Epithelial cell of prostate (primary cell): ENCODE measurements at regions not wholly inside any gene's neighbourhood (a gene's known extent, or its start where the extent isn't known, plus 50 kb on each side); places are given as distances from the start of the nearest gene placed in this dataset.

ENCODE experiments used
- DNase-seq: peaks from one replicate; pipeline ENCODE4 v3.0.0-alpha.2; 2011; ENCODE audit warnings: low read depth, low spot score
- H3K27ac ChIP-seq: fragments of 450-650 bp; 2 replicates; pipeline ENCODE4 v1.5.1; 2017; ENCODE audit warnings: mild to moderate bottlenecking

DNA sequence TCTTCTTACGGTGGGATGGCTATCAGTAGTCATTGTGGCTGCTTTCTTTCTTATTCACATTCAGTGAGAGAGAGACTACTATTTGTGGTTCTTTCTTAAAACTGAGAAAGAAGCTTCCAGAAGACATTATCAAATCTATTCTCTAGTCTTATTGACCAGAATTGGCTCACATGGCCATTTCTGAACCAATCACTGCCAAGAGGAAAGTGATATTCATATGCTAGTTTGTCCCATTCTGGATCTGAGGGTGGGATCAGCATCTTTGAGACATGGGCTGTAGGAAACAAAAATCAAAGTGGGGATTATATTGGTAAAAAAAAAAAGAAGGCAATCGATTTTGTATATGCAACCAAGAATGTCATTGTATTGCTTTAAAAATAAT is 106.4 kb upstream of the RASGRP1 start:
- H3K27ac ChIP-seq, result no peak overlapping the region

DNA sequence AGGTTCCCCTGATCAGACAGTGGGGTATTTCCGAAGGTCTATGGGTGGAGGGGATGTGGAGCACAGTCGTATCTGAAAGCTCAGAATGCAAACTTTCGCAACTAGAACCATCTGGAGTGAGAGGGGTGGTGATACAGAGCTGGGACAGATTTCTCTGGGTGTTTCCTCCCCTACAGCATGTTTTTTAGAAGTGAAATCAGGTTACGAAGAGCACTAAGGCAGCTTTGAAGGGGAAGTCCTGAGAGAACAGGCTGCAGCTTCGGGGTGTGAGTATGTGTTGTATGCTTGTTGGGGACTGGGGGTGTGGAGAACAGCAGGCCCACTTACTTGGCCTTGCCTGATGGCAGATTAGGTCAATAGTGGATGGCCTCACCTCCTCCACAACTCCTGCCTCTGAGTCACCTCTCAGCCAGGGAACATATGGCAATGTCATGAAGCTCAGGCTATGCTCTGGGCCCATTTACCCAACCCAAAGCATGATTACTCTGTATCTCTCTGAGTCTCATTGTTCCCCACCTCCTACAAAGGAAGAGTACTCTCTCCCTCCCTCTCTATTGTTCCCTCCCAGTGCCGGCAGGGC is 107.2 kb upstream of the RASGRP1 start:
- no peak for DNase-seq
- H3K27ac ChIP-seq, result no peak overlapping the region

More for the DNA sequence above, 106.4 kb upstream of the RASGRP1 start:
- no peak for DNase-seq

DNA sequence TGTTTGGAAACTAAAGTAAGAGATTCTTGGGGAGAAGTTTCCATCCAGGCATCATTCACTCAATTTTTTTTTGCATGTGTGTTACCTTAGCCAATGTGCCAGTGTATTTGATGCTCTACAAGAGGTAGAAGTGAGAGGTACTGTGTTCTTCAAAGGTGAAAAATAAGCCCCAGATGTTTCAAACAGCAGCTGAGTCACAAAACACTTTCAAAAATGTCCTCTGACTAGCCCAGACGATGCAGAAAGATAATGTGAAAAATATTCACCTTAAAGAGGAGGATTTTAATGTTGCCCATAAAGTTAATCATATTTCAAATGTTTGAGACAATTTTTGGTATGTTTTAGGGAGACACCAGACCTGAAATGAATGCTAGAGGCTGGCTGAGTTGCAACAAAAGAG is 107.7 kb upstream of the RASGRP1 start:
- no peak overlapping the region for H3K27ac ChIP-seq

DNA sequence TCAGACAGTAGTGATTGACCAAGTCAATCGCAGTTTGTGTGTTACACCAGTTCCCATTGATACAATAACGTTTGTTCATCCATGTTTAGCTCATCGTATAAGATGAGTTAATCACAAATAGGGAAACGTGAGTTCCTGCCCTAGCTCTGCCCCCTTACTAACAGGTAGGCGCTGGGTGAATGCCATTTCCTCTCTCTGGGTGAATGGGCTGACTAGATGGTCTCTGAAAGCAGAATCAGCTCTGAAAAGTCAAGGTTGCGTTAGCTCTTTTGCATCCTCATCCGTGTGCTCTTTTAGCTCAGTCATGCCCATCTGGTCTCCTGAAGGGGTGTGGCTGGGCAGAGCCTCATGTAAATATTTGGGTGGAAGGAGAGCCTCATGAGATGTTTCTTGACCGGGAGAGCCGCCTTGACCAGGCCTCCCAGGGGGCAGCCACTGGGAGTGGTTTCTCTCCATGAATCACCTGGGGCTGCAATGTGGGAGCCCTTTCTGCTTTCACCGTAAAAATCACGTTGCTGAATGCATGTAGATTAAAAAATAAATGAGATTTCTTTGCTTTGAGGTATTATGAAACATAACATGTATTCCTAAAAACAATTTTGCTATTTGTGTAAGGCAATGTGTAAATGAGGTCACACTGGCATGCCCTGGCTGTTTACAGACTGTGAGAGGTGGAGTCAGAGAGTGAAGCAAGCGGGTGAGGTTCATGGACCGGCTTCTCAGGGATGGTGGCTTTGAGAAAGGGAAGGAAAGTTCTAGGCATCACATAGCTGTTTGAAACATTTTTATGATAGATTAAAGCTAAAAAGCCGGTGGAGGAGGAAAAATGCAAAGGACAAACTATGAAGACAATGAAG is 108.4 kb upstream of the RASGRP1 start:
- H3K27ac ChIP-seq, result no peak overlapping the region
- DNase-seq, result no peak

More for the DNA sequence above, 107.7 kb upstream of the RASGRP1 start:
- no peak for DNase-seq

DNA sequence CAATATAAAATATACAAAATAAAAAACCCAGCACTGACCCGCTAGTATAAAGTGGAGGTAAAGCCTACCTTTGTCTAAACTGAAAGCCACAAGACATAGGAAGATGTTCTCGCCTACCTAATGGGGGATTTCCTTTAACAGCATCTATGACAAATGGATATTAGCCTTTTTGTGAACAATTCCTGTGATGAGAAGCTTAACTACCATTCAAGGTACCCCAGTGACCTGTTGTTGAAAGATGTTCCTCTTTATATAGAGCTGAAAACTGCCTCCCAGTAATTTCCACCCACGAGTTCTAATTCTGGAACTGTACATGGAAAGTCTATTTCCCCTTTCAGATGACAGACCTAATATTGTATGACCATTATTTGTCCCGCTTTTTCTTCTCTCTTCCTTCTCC is 109.8 kb upstream of the RASGRP1 start:
- H3K27ac ChIP-seq, result no peak overlapping the region
- DNase-seq, result no peak

DNA sequence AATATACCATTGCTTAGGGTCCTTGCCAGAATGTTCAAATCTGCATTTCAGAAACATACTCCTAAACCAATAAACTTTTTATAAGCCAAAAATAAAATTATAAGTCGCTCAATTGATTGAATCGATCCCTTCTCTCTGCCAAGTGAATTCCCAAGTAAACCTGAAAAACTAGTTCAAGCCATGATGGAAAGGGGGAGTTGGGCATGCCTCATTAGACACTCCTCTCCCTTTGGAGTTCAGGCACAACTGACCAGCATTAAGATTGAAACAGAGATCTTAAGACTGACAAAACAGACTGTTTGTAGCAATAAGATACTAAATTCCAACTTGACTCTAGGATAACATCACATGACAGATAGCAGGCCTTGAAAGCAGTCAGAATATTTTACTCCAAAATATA is 113.7 kb upstream of the RASGRP1 start:
- no peak for DNase-seq
- no peak overlapping the region for H3K27ac ChIP-seq

DNA sequence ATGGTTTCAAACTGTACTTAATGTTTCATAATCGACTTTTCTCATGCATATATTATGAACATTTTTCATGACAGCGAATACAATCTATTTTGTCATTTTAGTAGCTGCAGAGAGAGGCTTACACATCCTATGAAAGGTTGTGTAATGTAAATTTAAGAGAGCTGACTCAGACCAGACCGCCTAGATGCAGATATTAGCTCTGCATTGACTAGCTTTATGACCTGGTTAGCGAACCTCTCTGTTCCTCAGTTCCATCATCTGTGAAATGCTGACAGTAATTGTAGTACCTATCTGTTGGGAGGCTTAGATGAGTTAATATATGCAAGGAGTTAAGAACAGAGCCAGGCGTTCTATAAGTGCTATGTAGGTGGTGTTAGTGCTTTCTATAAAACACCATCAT is 116.2 kb upstream of the RASGRP1 start:
- no peak for DNase-seq
- H3K27ac ChIP-seq, result no peak overlapping the region

DNA sequence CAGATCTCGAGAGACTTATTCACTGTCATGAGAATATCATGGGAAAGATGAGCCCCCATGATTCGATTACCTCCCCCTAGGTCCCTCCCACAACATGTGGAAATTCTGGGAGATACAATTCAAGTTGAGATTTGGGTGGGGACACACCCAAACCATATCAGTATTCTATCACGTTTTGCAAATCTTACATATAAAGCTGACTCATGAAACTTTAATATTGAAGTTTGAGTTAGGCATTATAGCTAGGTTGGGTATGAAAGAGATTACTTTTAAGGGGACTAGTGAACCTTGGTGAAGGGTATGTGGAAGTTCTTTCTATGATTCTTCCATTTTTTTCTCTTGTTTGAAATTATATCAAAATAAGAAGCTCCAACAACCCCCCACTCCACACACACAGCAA is 117.7 kb upstream of the RASGRP1 start:
- DNase-seq, result no peak
- no peak overlapping the region for H3K27ac ChIP-seq

DNA sequence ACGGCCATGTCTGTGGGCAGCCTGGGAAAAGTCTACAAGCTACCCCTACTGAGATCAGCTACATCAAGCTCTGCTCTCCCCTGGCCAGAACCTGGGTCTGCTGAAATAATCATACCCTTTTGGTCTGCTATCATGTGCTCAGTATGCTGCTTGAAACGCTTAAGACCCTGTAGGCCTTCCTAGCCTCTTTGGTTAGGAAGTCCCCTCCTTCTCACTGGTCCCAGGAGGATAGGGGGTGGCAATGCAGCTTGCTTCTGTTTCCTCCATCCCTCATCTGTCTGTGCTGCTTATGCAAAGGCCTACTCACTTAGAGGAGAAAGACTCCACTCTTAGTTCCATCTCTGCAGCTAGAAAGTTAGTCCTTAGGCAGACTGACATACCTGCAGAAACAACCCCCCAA is 118.2 kb upstream of the RASGRP1 start:
- DNase-seq, result no peak
- no peak overlapping the region for H3K27ac ChIP-seq

DNA sequence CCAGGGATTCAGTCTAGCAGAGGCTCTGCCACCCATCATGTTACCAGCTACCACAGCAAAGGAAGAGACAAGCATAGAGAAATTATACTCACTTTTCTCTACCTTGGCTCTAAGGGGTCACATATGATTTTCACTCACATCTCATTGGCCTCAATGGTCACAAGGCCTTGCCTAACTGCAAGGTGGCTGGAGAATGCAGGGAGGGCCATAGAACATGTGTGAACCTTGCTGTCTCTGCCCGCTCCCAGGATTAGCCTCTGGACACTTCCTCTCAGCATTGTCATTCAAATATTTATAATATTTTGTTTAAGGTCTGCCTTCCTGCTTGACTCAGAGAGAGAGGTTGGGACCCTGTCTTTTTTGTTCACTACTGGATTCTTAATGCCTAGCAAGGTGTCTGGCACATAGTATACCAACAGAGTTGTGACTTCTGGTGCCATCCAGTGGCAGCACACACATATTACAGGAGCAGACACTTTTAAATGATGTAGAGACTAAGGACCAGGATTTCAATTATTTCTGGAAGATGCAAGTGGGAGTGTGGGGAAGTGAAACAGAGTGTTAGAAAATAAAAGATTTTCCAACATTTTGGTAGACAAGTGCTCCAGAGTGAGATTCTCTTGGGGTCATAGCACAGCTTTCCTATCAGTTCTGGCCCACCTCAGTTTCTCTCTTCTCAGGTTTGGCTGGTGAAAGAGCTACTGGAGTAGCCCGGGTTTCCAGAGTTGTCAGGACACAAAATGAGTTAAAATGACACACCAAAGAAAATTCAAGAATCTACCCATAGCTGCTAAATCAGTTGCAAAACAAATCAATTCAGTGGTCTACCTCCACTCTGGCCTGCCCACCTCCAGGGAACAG is 119.0 kb upstream of the RASGRP1 start:
- no peak overlapping the region for H3K27ac ChIP-seq
- DNase-seq, result no peak

DNA sequence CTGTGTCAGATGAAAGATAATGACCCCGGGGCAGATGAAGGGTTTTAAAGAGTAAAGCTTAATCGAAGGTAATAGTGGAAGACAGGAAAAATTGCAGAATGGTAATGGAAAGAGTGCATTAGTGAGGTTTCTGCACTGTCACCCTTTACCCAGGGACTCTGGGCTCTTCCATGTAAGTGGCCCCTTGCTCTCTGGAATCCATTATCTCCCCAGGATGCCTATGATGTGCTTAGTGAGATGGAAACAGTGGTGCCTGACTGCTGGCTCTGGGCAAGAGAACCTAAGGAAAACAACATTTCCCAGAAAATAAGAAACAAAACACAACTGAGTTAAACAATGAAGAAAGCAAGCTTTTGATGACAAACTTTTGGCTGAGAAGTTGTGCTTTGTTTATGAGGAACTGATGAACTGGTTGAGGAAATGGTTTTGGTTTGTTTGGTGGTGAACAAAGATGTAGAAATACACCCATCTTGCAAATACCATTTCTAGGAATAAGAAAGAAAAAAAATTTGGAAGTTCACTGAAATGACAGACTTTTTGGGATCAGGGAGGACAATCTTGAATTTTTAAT is 119.9 kb upstream of the RASGRP1 start:
- DNase-seq, result no peak
- H3K27ac ChIP-seq, result no peak overlapping the region

DNA sequence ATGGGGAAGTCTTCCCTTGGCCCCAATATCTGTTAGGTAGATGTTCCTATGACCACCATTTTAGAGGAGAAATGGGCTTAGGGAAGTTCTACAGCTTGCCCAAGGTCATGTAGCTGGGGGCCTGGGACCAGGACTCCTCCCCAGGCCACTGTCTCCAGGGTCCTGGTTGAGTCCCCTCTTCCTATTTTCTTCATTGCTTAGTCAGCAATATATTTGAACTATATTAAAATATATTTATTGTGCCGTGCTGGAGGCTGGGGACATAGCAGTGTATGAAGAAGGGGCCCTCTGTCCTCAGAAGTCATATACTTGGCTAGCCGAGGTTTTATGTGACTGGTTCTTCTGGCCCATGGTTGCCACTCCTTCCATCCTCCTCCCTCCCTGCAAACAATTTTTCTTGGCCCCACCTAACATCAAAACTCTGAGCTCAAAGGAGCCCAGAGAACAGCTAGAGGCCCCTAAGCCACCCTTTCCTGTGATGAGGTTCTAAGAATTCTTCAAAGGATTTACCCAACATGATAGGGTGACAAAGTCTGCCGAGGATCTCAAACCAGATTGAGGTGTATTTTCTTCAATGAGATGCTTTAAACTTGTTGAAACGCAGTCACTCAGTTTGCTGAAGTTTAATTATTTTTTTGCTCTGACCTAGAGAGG is 121.2 kb upstream of the RASGRP1 start:
- DNase-seq, result no peak
- H3K27ac ChIP-seq, result no peak overlapping the region

DNA sequence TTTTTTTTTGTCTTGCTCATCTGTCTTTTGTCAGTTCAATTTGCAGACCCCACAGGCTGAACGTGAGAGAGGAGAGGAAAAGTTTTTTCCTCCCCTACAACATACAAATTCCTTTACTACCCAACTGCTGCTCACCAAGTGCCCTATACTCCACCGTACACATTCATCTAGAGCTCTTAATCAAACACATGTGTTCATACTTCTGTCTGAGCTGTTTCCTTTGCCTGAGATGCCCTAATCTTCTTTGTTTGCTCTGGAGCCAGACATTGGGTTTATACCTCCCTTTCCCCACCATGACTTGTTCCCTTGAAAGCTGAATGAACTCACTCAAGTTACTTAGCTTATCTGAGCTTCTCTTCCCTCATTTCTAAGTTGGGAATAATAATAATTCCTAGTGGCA is 122.7 kb upstream of the RASGRP1 start:
- no peak overlapping the region for H3K27ac ChIP-seq
- no peak for DNase-seq

DNA sequence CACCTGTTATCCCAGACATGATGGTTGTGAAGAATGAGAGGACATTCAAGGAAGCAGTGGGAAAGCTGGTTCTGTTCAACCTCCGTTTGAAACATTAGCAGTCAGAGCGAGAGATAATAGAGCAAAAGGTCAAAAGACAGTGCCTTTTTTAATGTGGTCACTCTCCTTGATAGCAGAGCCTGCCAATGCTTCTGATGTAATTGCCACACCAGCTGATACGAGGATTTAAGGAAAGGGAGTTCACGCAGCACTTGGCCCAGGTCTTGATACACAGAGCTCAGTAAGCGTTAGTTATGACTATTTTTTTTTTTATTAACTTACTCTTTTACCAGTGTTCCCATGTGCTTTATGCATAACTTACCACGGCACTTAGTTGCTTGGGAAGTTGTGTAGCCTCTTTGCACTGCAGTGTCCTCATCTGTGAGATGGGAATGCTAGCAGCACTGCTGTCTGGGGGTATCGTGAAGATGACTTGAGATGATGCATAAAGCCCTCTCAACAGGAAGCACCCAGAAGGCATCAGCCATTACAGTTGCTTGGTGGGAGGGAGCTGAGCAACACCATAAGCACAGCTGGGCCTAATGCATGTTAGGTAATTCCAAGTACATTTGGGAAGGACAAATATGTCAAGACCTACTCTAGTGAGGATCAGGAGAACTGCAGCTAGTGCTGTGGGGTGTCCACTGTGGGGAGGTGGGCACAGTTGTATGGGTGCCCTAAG is 123.3 kb upstream of the RASGRP1 start:
- no peak overlapping the region for H3K27ac ChIP-seq
- DNase-seq, result no peak

DNA sequence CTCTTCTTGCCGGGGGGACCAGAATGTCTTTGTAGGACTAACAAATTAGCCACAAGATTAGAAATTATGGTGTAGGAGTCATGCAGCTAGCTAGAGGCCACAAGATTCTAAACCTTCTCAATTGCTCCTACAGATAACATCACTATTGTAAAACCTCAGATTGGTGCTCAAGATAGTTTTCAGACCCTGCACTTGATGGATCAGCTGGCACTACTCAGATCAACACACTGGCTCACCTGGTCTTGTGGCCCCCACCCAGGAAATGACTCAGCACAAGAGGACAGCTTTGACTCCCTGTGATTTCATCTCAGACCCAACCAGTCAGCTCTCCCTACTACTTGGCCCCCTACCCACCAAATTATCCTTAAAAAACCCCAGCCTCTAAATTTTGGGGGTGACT is 124.1 kb upstream of the RASGRP1 start:
- DNase-seq, result no peak
- no peak overlapping the region for H3K27ac ChIP-seq

DNA sequence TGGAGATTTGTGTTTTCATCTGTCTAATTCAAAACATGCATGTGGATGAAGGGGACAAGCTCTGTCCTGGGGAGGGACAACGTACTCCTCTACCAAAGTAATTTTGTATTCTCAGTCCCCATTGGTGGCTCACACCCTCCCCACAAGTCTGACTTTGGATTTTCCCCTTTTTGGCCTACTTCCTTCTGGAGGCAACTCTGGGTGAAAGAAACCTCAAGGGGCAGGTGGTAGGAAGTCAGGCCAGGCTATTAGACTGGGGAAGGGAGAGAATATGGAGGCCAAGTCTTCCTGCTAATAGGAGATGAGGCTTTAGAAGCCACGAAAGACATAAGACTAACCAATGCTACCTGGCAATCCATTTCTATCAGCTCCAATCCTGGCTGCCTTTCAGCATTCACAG is 124.9 kb upstream of the RASGRP1 start:
- H3K27ac ChIP-seq, result no peak overlapping the region
- DNase-seq, result no peak

DNA sequence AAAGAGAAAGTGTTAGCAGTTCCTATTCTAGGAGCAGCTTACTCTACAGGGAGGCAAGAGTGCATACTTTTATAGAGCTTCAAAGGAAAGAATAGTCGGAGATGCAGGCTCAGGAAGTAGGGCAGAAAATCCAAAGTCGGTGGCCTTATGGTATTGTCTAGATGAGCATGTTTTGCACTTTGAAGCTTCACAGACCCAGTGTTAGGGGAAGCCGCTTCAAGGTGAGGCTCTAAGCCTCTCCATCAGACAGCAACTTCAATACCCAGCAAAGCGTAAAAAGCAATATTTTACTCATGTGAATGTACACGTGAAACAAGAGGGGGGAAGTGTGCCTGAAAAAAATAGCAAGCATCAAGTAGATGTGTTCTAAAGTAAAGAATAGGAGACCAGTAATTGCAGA is 125.6 kb upstream of the RASGRP1 start:
- no peak overlapping the region for H3K27ac ChIP-seq
- DNase-seq, result no peak

DNA sequence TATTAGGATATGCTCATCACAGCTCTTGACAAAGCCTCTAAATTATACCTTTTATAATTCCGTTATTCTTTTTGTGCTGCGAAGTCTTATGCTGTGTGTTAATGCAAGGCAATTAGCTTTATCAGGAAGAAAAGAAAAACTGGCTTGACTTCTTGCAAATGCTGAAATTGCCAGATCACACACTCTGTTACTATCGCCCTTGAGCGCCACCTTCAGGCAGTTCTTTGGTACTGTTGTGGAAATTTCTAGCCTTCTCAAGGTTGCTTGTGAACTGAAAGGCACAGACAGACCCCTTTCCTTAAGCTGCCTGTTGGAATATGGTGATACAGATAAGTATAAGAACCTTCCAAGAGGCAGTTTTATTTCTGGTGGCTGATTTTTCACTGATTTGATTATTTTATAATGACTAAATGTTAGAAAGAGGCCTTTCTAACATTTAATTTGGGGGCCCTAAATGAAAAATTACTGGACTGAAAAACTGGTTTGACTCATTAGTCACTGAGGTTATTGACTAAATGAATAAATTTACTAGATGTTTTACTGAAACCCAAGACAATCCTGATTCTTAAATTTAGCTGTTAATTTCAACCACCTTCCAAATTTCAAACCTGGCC is 126.2 kb upstream of the RASGRP1 start:
- no peak overlapping the region for H3K27ac ChIP-seq
- no peak for DNase-seq

DNA sequence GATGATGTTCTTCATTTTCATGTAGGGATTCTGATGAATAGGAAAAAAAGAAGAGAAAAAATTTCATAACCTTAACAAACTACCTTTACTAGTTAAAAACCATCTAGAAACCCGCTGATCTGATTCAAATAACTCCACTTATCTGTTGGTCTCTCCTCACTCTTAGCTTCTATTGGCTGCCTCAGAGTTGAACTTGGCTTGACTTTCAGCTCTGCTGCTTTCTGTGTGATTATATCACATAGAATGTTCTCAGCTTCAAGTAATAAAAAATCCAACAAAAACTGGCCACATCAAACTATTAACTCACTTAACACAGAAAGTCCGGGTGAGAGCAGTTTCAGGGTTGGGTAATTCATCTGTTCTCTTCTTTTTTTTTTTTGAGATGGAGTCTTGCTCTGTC is 126.8 kb upstream of the RASGRP1 start:
- peak overlapping the region; percentile 23 for H3K27ac ChIP-seq
- DNase-seq, result no peak
